ENCODE measurements at regions not wholly inside any gene's neighbourhood (a gene's known extent, or its start where the extent isn't known, plus 50 kb on each side); places are given as distances from the start of the nearest gene placed in this dataset.

- no peak overlapping the region for H3K27ac ChIP-seq
- no peak for TF ChIP-seq CTCF (IDR thresholded peaks at IDR 0.05)
- no peak for TF ChIP-seq ZFX (IDR thresholded peaks at IDR 0.05; ENCODE audit: borderline replicate concordance)
Observed at GRCh38 chr5:30041291-30041690, 1152.2 kb upstream of the CDH6 start.

- TF ChIP-seq ZFX (IDR thresholded peaks at IDR 0.05; ENCODE audit: borderline replicate concordance) (no peak), CTCF (IDR thresholded peaks at IDR 0.05) (peak; percentile 81)
- H3K27ac ChIP-seq: no peak overlapping the region
Observed at GRCh38 chr5:30040488-30041118, 1152.9 kb upstream of the CDH6 start.

GRCh38 chr5:30039379-30039778 is 1154.1 kb upstream of the CDH6 start:
- no peak overlapping the region for H3K27ac ChIP-seq

GRCh38 chr5:30034870-30035269 is 1158.6 kb upstream of the CDH6 start:
- no peak overlapping the region for H3K27ac ChIP-seq
- no peak for TF ChIP-seq ZFX (IDR thresholded peaks at IDR 0.05; ENCODE audit: borderline replicate concordance)
- no peak for TF ChIP-seq CTCF (IDR thresholded peaks at IDR 0.05)

More at GRCh38 chr5:30039379-30039778, 1154.1 kb upstream of the CDH6 start:
- TF ChIP-seq CTCF (IDR thresholded peaks at IDR 0.05): no peak
- TF ChIP-seq ZFX (IDR thresholded peaks at IDR 0.05; ENCODE audit: borderline replicate concordance): no peak

- no peak overlapping the region for H3K27ac ChIP-seq
- TF ChIP-seq CTCF (IDR thresholded peaks at IDR 0.05) (no peak), ZFX (IDR thresholded peaks at IDR 0.05; ENCODE audit: borderline replicate concordance) (no peak)
Observed at GRCh38 chr5:30030101-30030500, 1163.4 kb upstream of the CDH6 start.

- no peak overlapping the region for H3K27ac ChIP-seq
- TF ChIP-seq ZFX (IDR thresholded peaks at IDR 0.05; ENCODE audit: borderline replicate concordance) (no peak), CTCF (IDR thresholded peaks at IDR 0.05) (no peak)
Observed at GRCh38 chr5:30001826-30002225, 1191.7 kb upstream of the CDH6 start.

- H3K27ac ChIP-seq: no peak overlapping the region
- TF ChIP-seq CTCF (IDR thresholded peaks at IDR 0.05) (no peak), ZFX (IDR thresholded peaks at IDR 0.05; ENCODE audit: borderline replicate concordance) (no peak)
Observed at GRCh38 chr5:30000231-30000630, 1193.3 kb upstream of the CDH6 start.
